H1 (cell line): ENCODE measurements at regions not wholly inside any gene's neighbourhood (a gene's known extent, or its start where the extent isn't known, plus 50 kb on each side); places are given as distances from the start of the nearest gene placed in this dataset.

Source experiments
- CTCF ChIA-PET: fragments of 300-600 bp; sonication (Branson Sonifier 250); formaldehyde crosslinking; loops from one replicate; lab custom pipeline; 2021; ENCODE audit not compliant: partially characterized antibody; lab: Charles Lee
- POLR2A ChIA-PET: fragments of 300-600 bp; sonication (Branson Sonifier 250); formaldehyde crosslinking; loops from one replicate; lab custom pipeline; 2021; ENCODE audit warnings: inconsistent platforms; ENCODE audit not compliant: partially characterized antibody; lab: Charles Lee
- DNase-seq, 2 experiments: peaks; one replicate each; pipeline versions ENCODE4 v3.0.0 to v3.0.0-alpha.2; 2010 to 2022; ENCODE audit warnings: low spot score in 2 of 2, low read depth in 1 of 2, mixed read lengths in 1 of 2
- FAIRE-seq: peaks from 2 replicates; lab custom pipeline; 2011; peaks lifted over from hg19 to GRCh38; lab: Jason Lieb, UNC
- H2AFZ ChIP-seq: 2 replicates; pipeline ENCODE4 v1.8.1; 2012; ENCODE audit warnings: low read length, inconsistent platforms
- H2AK5ac ChIP-seq: 2 replicates; pipeline ENCODE4 v1.6.1; 2013; ENCODE audit warnings: low read depth, low read length
- H2BK120ac ChIP-seq: replicated peaks from 2 replicates; pipeline ENCODE3; 2013; ENCODE audit warnings: low read depth, low read length, inconsistent platforms
- H2BK12ac ChIP-seq: 2 replicates; pipeline ENCODE4 v1.6.1; 2013; ENCODE audit warnings: low read depth, low read length
- H2BK15ac ChIP-seq: 2 replicates; pipeline ENCODE4 v1.6.1; 2013; ENCODE audit warnings: low read length
- H2BK20ac ChIP-seq: 2 replicates; pipeline ENCODE4 v1.6.1; 2013; ENCODE audit warnings: low read length
- H2BK5ac ChIP-seq: 2 replicates; pipeline ENCODE4 v1.6.1; 2013; ENCODE audit warnings: low read depth, low read length
- H3K14ac ChIP-seq: 2 replicates; pipeline ENCODE4 v1.6.1; 2013; ENCODE audit warnings: inconsistent platforms; ENCODE audit not compliant: insufficient read length
- H3K18ac ChIP-seq: 2 replicates; pipeline ENCODE4 v1.6.1; 2013; ENCODE audit warnings: low read length; ENCODE audit errors: extremely low read depth
- H3K23ac ChIP-seq: 2 replicates; pipeline ENCODE4 v1.6.1; 2013; ENCODE audit warnings: inconsistent platforms; ENCODE audit not compliant: insufficient read length
- H3K23me2 ChIP-seq: 2 replicates; pipeline ENCODE4 v1.6.1; 2013; ENCODE audit warnings: low read depth, low read length
- H3K27ac ChIP-seq: 2 replicates; pipeline ENCODE4 v1.6.1; 2011; ENCODE audit warnings: low read depth, low read length, inconsistent platforms
- H3K27me3 ChIP-seq, 4 experiments: replicated peaks in 1 of 4; 1 replicate in 1 of 4; 2 replicates in 3 of 4; pipeline versions ENCODE4 v1.6.1 to v1.8.1; 2011 to 2013; ENCODE audit warnings: low read length in 3 of 4, mild to moderate bottlenecking in 3 of 4, inconsistent platforms in 2 of 4, mixed read lengths in 2 of 4, moderate library complexity in 1 of 4; ENCODE audit not compliant: control insufficient read depth in 3 of 4, insufficient read depth in 3 of 4; ENCODE audit errors: extremely low read depth in 1 of 4
- H3K36me3 ChIP-seq, 4 experiments: 2 replicates each; pipeline versions ENCODE4 v1.6.1 to v1.8.1; 2011 to 2013; ENCODE audit warnings: mild to moderate bottlenecking in 4 of 4, low read length in 3 of 4, moderate library complexity in 2 of 4, control low read depth in 1 of 4, inconsistent platforms in 1 of 4; ENCODE audit not compliant: insufficient read depth in 4 of 4, control insufficient read depth in 2 of 4
- H3K4ac ChIP-seq: replicated peaks from 2 replicates; pipeline ENCODE3; 2013; ENCODE audit warnings: low read length, low read depth, mixed read lengths, inconsistent platforms; ENCODE audit not compliant: insufficient read length
- H3K4me1 ChIP-seq, 4 experiments: replicated peaks in 1 of 4; 1 replicate in 1 of 4; 2 replicates in 3 of 4; pipeline versions ENCODE4 v1.6.1 to v1.8.1; 2011 to 2013; ENCODE audit warnings: low read length in 3 of 4, inconsistent platforms in 2 of 4, mixed read lengths in 1 of 4; ENCODE audit not compliant: insufficient read depth in 4 of 4, control insufficient read depth in 3 of 4
- H3K4me2 ChIP-seq, 2 experiments: 2 replicates each; pipeline versions ENCODE4 v1.6.1 to v1.8.1; 2011 to 2013; ENCODE audit warnings: low read depth in 2 of 2, low read length in 2 of 2, control low read depth in 1 of 2, inconsistent platforms in 1 of 2, mild to moderate bottlenecking in 1 of 2; ENCODE audit not compliant: insufficient read depth in 1 of 2
- H3K4me3 ChIP-seq, 4 experiments: fragments of 200-600, 300-600 bp in 1 of 4; sonication (generic), shearing (Covaris generic), sonication (Bioruptor Twin) in 1 of 4; 2 replicates each; pipeline versions ENCODE4 v1.5.1 to v1.8.1; 2011 to 2016; ENCODE audit warnings: low read length in 4 of 4, low read depth in 3 of 4, control low read depth in 2 of 4, inconsistent platforms in 2 of 4, mild to moderate bottlenecking in 2 of 4, mixed read lengths in 1 of 4, moderate library complexity in 1 of 4; ENCODE audit not compliant: insufficient read depth in 2 of 4; ENCODE audit errors: extremely low read depth in 1 of 4
- H3K56ac ChIP-seq: replicated peaks from 2 replicates; pipeline ENCODE3; 2013; ENCODE audit warnings: low read depth, mild to moderate bottlenecking, mixed read lengths, low read length, inconsistent platforms; ENCODE audit not compliant: insufficient read length
- H3K79me1 ChIP-seq: 2 replicates; pipeline ENCODE4 v1.6.1; 2013; ENCODE audit warnings: low read depth, low read length, control low read depth
- H3K79me2 ChIP-seq, 2 experiments: 2 replicates each; pipeline versions ENCODE4 v1.6.1 to v1.8.1; 2012 to 2013; ENCODE audit warnings: low read length in 2 of 2, mild to moderate bottlenecking in 2 of 2, inconsistent platforms in 1 of 2; ENCODE audit not compliant: insufficient read depth in 2 of 2, control insufficient read depth in 1 of 2
- H3K9ac ChIP-seq, 4 experiments: replicated peaks in 1 of 4; 1 replicate in 1 of 4; 2 replicates in 3 of 4; pipeline versions ENCODE4 v1.6.1 to v1.8.1; 2011 to 2013; ENCODE audit warnings: low read depth in 3 of 4, low read length in 3 of 4, control low read depth in 2 of 4, mild to moderate bottlenecking in 2 of 4, moderate library complexity in 2 of 4, inconsistent platforms in 1 of 4; ENCODE audit errors: extremely low read depth in 1 of 4
- H3K9me3 ChIP-seq, 2 experiments: 2 replicates each; pipeline versions ENCODE4 v1.6.1 to v1.8.1; 2012 to 2013; ENCODE audit warnings: mild to moderate bottlenecking in 2 of 2, moderate library complexity in 2 of 2, control low read depth in 1 of 2, inconsistent platforms in 1 of 2, low read depth in 1 of 2, low read length in 1 of 2, mixed read lengths in 1 of 2; ENCODE audit not compliant: insufficient read depth in 2 of 2
- H4K20me1 ChIP-seq, 2 experiments: replicated peaks in 1 of 2; 2 replicates each; pipeline versions ENCODE3 to v1.8.1; 2011 to 2013; ENCODE audit warnings: inconsistent platforms in 2 of 2, low read length in 2 of 2, mild to moderate bottlenecking in 1 of 2; ENCODE audit not compliant: insufficient read depth in 2 of 2, control insufficient read depth in 1 of 2
- H4K5ac ChIP-seq: 2 replicates; pipeline ENCODE4 v1.6.1; 2013; ENCODE audit warnings: low read length, low read depth, mixed read lengths, inconsistent platforms; ENCODE audit not compliant: insufficient read length
- H4K8ac ChIP-seq: 2 replicates; pipeline ENCODE4 v1.8.0; 2013; ENCODE audit warnings: mild to moderate bottlenecking, moderate library complexity, low read length, inconsistent platforms; ENCODE audit not compliant: insufficient read depth; ENCODE audit errors: extremely low read depth
- H4K91ac ChIP-seq: replicated peaks from 2 replicates; pipeline ENCODE3; 2013; ENCODE audit warnings: low read length, mixed read lengths, inconsistent platforms; ENCODE audit not compliant: insufficient read length
- CTCF ChIP-seq, 3 experiments: IDR thresholded peaks; 1 replicate in 2 of 3; 2 replicates in 1 of 3; pipeline versions ENCODE4 v1.5.1 to v1.6.1; 2011; ENCODE audit warnings: low read length in 3 of 3, mild to moderate bottlenecking in 3 of 3, inconsistent platforms in 2 of 3, low read depth in 1 of 3, moderate library complexity in 1 of 3; ENCODE audit not compliant: insufficient read depth in 1 of 3; ENCODE audit errors: control extremely low read depth in 1 of 3
- GTF2F1 ChIP-seq: IDR thresholded peaks from 2 replicates; pipeline ENCODE4 v1.6.1; 2012; ENCODE audit warnings: low read depth, low read length, improper control_type of control experiment, borderline replicate concordance
- HDAC6 ChIP-seq: IDR thresholded peaks from one replicate; pipeline ENCODE4 v1.7.1; 2012; ENCODE audit warnings: low read depth, mild to moderate bottlenecking, inconsistent platforms, low read length, moderate library complexity
- KDM4A ChIP-seq: IDR thresholded peaks from one replicate; pipeline ENCODE4 v1.7.1; 2012; ENCODE audit warnings: low read depth, mild to moderate bottlenecking, moderate library complexity, low read length, inconsistent platforms; ENCODE audit not compliant: severe bottlenecking
- MAX ChIP-seq: IDR thresholded peaks from 2 replicates; pipeline ENCODE4 v1.6.1; 2012; ENCODE audit warnings: inconsistent platforms
- POLR2A ChIP-seq, 2 experiments: IDR thresholded peaks; 1 replicate in 1 of 2; 2 replicates in 1 of 2; pipeline ENCODE4 v1.6.1; 2011; ENCODE audit warnings: low read depth in 2 of 2, low read length in 2 of 2, mild to moderate bottlenecking in 2 of 2; ENCODE audit errors: control extremely low read depth in 1 of 2
- RAD21 ChIP-seq, 2 experiments: IDR thresholded peaks in 1 of 2; conservative IDR thresholded peaks in 1 of 2; 2 replicates each; pipeline ENCODE4 v1.6.1; 2011; ENCODE audit warnings: low read depth in 2 of 2, low read length in 2 of 2, improper control_type of control experiment in 1 of 2, inconsistent platforms in 1 of 2, mild to moderate bottlenecking in 1 of 2, moderate library complexity in 1 of 2
- RFX5 ChIP-seq: IDR thresholded peaks from 2 replicates; pipeline ENCODE4 v1.6.1; 2011; ENCODE audit warnings: low read depth, low read length, improper control_type of control experiment, borderline replicate concordance
- TAF1 ChIP-seq: IDR thresholded peaks from 2 replicates; pipeline ENCODE4 v1.6.1; 2011; ENCODE audit warnings: mild to moderate bottlenecking, low read depth, low read length
- USF2 ChIP-seq: IDR thresholded peaks from 2 replicates; pipeline ENCODE4 v1.6.1; 2011; ENCODE audit warnings: low read length, improper control_type of control experiment
- WGBS, 2 experiments: shearing (Covaris generic) in 1 of 2; methylation state at CpG; one replicate each; pipeline versions ENCODE4 v1.1.6 to v1.1.7; 2013 to 2015; ENCODE audit warnings: low lambda C conversion rate in 2 of 2, mixed read lengths in 2 of 2, inconsistent platforms in 1 of 2, low coverage in 1 of 2, missing lambda C conversion rate in 1 of 2; ENCODE audit not compliant: insufficient replicate concordance in 2 of 2, insufficient coverage in 1 of 2, insufficient read length in 1 of 2; ENCODE audit errors: extremely low coverage in 1 of 2, missing lambda C conversion rate in 1 of 2; 5-methylcytosine and 5-hydroxymethylcytosine counted together

DNA sequence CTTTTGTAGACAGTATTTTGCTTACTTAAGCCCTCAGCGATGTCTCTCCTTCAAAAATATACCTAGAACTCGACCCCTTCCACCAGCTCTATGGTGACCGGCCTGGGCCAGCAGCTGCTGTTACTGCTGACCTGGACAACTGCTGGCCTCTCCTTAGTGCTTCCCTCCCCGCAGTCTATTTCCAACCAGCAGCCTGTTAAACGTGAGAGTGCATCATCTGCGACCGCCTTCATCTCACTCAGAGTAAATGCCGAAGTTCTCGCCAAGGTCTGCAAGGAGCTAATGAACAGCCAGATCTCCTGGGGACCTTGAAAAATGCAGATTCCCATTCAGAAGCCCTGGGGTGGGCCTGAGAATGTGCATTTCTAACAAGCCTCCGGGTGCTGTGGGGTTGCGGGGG lies 86.7 kb downstream of the RPLP1 start:
- Histone ChIP-seq H3K4me2 (no peak overlapping the region), H2BK12ac (no peak overlapping the region), H4K8ac (no peak overlapping the region), H3K4ac (no peak overlapping the region), H3K23ac (no peak overlapping the region), H2AK5ac (no peak overlapping the region), H2BK5ac (no peak overlapping the region), H2BK20ac (no peak overlapping the region), H3K27me3 (no peaks in the 10 kb centered on the region), H4K91ac (no peak overlapping the region), H3K4me1 (peaks cover 0 to 3% (median under 1%) of the 10 kb centered on the region in 4 experiments; a peak in 2 of 7 replicates), H3K79me1 (no peaks in the 10 kb centered on the region), H3K18ac (no peak overlapping the region), H3K56ac (no peak overlapping the region), H3K27ac (no peak overlapping the region), H3K79me2 (no peaks in the 10 kb centered on the region), H3K14ac (no peak overlapping the region), H4K20me1 (no peaks in the 10 kb centered on the region), H3K9ac (no peak overlapping the region), H2BK15ac (no peak overlapping the region), H3K36me3 (no peaks in the 10 kb centered on the region), H3K23me2 (no peaks in the 10 kb centered on the region; the same call in 1 of the 2 replicates), H2BK120ac (no peak overlapping the region), H2AFZ (no peak overlapping the region), H3K4me3 (no peak overlapping the region), H4K5ac (no peak overlapping the region), H3K9me3 (no peaks in the 10 kb centered on the region)
- CTCF ChIA-PET: interaction anchor here (1.1 to 3.1 kb wide), 4 partner anchors 10 to 37 kb away, joined by 3 to 9 read pairs (median 5); no protein-coding TSS in a partner anchor
- WGBS, 2 experiments: 88% methylated on average over 11 of the region's 11 CpGs; no CpG with 5 or more reads in 1 of the 2 experiments
- DNase-seq (no peak), FAIRE-seq (no peak)
- POLR2A ChIA-PET: interaction anchor here (0.7 kb wide), 1 partner anchor 85 kb away, joined by 3 read pairs; no protein-coding TSS in a partner anchor
- TF ChIP-seq POLR2A (IDR thresholded peaks at IDR 0.05; ENCODE audit: control extremely low read depth in 1 of 2, low read depth in 2 of 2, low read length in 2 of 2): no peak
- TF ChIP-seq USF2: no peak
- no peak for TF ChIP-seq KDM4A
- TF ChIP-seq HDAC6: no peak
- no peak for TF ChIP-seq TAF1
- no peak for TF ChIP-seq RFX5
- no peak for TF ChIP-seq RAD21 (IDR thresholded peaks at IDR 0.05 in 1 of 2, conservative IDR thresholded peaks at IDR 0.05 in 1 of 2; ENCODE audit: low read depth in 2 of 2, low read length in 2 of 2)
- TF ChIP-seq MAX: no peak
- TF ChIP-seq CTCF (IDR thresholded peaks at IDR 0.05; ENCODE audit: control extremely low read depth in 1 of 3, insufficient read depth in 1 of 3, low read depth in 1 of 3, low read length in 3 of 3): no peak
- TF ChIP-seq GTF2F1: no peak
